Liver (tissue), 3 donors: ENCODE measurements at regions not wholly inside any gene's neighbourhood (a gene's known extent, or its start where the extent isn't known, plus 50 kb on each side); places are given as distances from the start of the nearest gene placed in this dataset.

Experiments
- HNF4G ChIP-seq: IDR thresholded peaks from 2 replicates; pipeline ENCODE4 v1.6.1; 2016; ENCODE audit warnings: antibody characterized with exemption
- JUND ChIP-seq, 2 donors: IDR thresholded peaks; 2 replicates each; pipeline ENCODE4 v1.6.1; 2016; ENCODE audit warnings: antibody characterized with exemption in 2 of 2
- TAF1 ChIP-seq: conservative IDR thresholded peaks from 2 replicates; pipeline ENCODE4 v1.6.1; 2016; ENCODE audit warnings: antibody characterized with exemption, mild to moderate bottlenecking
- TF ChIP-seq, protein P1 (sequence below): IDR thresholded peaks from 2 replicates; pipeline ENCODE4 v1.6.1; 2016; ENCODE audit warnings: antibody characterized with exemption
- TF ChIP-seq, protein P2 (sequence below): fragments of 150-350 bp; IDR thresholded peaks from 2 replicates; pipeline ENCODE4 v1.5.1; 2017; ENCODE audit warnings: improper control_type of control experiment, low read depth, low read length; ENCODE audit not compliant: missing input control
- donor health status: healthy.
- donor health status: healthy.

DNA sequence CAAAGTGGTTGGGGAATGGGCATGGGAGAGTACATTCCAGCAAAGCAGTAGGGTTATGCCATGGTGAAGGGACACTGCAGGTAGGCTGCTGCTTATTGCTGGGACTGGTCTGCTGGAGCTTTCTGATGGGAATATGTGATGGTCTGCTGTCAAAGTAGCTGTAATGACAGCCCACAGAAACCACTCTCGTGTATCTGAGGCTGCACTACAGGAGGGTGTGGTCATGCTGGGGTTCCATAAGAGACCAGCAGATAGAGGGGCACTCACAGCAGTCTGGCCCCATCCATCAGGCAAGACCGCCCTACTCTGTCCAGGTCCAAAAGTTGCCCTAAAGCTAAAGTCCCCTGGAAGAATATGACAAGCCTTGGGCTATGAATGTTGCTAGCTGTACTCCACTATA is 739.3 kb downstream of the COL12A1 start:
- TF ChIP-seq, protein P1, sequence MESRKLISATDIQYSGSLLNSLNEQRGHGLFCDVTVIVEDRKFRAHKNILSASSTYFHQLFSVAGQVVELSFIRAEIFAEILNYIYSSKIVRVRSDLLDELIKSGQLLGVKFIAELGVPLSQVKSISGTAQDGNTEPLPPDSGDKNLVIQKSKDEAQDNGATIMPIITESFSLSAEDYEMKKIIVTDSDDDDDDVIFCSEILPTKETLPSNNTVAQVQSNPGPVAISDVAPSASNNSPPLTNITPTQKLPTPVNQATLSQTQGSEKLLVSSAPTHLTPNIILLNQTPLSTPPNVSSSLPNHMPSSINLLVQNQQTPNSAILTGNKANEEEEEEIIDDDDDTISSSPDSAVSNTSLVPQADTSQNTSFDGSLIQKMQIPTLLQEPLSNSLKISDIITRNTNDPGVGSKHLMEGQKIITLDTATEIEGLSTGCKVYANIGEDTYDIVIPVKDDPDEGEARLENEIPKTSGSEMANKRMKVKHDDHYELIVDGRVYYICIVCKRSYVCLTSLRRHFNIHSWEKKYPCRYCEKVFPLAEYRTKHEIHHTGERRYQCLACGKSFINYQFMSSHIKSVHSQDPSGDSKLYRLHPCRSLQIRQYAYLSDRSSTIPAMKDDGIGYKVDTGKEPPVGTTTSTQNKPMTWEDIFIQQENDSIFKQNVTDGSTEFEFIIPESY = no peak
- TF ChIP-seq, protein P2, sequence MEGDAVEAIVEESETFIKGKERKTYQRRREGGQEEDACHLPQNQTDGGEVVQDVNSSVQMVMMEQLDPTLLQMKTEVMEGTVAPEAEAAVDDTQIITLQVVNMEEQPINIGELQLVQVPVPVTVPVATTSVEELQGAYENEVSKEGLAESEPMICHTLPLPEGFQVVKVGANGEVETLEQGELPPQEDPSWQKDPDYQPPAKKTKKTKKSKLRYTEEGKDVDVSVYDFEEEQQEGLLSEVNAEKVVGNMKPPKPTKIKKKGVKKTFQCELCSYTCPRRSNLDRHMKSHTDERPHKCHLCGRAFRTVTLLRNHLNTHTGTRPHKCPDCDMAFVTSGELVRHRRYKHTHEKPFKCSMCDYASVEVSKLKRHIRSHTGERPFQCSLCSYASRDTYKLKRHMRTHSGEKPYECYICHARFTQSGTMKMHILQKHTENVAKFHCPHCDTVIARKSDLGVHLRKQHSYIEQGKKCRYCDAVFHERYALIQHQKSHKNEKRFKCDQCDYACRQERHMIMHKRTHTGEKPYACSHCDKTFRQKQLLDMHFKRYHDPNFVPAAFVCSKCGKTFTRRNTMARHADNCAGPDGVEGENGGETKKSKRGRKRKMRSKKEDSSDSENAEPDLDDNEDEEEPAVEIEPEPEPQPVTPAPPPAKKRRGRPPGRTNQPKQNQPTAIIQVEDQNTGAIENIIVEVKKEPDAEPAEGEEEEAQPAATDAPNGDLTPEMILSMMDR = no peak
- TF ChIP-seq JUND (IDR thresholded peaks at IDR 0.05) (no peak), TAF1 (no peak), HNF4G (no peak)
